ENCODE measurements at regions not wholly inside any gene's neighbourhood (a gene's known extent, or its start where the extent isn't known, plus 50 kb on each side); places are given as distances from the start of the nearest gene placed in this dataset.

DNA sequence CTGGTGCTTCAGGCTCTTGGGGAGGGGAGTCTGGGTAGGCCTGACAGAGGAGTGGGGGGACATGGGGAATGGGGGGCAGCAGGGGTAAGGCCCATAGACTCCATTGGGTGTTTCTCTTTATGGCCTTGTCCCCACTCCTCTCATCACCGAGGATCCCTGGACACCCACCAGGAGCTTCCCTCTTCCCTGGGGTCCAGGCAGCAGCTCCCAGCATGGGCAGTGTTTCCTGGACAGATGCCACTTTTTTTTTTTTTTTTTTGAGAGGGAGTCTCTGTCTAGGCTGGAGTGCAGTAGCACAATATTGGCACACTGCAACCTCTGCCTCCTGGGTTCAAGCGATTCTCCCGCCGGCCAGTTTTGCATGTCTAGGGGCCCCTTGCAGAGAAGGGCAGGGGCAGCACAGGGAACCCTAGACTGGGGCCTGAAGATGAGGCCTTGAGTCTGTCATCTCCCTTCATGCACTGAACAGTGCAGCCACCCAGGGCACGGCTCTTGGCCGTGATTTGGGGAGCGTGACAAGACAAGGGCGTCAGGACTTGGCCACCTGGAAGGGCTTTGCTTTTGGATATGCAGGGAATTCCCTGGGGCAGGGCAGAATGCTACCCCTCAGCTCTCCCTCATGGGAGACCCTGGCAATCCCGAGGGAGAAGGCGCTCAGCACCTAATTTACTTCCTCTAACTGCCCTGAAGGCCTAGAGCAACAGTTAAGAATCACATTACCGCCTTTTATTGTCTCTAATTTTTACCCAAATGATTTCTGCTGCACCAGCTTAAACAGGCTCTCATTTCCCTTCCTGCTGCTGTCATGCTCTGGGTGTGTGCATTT is 213.9 kb upstream of the ZNF536 start:
- TF ChIP-seq POLR2AphosphoS5 (IDR thresholded peaks at IDR 0.05) (no peak), EP300 (IDR thresholded peaks at IDR 0.05) (no peak), POLR2A (IDR thresholded peaks at IDR 0.05) (no peak)
- TF ChIP-seq, protein P1, sequence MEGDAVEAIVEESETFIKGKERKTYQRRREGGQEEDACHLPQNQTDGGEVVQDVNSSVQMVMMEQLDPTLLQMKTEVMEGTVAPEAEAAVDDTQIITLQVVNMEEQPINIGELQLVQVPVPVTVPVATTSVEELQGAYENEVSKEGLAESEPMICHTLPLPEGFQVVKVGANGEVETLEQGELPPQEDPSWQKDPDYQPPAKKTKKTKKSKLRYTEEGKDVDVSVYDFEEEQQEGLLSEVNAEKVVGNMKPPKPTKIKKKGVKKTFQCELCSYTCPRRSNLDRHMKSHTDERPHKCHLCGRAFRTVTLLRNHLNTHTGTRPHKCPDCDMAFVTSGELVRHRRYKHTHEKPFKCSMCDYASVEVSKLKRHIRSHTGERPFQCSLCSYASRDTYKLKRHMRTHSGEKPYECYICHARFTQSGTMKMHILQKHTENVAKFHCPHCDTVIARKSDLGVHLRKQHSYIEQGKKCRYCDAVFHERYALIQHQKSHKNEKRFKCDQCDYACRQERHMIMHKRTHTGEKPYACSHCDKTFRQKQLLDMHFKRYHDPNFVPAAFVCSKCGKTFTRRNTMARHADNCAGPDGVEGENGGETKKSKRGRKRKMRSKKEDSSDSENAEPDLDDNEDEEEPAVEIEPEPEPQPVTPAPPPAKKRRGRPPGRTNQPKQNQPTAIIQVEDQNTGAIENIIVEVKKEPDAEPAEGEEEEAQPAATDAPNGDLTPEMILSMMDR (IDR thresholded peaks at IDR 0.05) = no peak

DNA sequence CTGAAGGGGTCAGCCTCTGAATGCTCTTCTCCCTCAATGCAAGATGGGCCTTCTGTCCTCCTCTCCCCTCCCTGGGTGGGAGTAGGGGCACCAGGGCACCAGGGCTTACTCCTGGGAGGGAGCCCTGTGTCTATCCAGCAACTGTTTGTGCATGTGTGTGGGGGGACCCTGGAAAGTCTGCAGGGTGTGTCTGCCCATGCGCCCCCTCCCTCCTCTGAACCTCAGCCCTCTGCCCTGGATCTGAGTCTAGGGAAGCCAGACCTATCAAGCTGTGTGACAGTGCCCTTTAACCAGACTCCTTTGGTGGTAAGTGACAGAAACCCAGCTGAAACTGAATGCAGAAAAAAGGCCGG is 213.3 kb upstream of the ZNF536 start:
- Histone ChIP-seq H3K4me1 (no peaks in the 10 kb centered on the region), H3K27ac (no peak overlapping the region), H3K4me3 (no peak overlapping the region), H3K9me3 (no peaks in the 10 kb centered on the region), H3K27me3 (no peaks in the 10 kb centered on the region), H3K36me3 (no peaks in the 10 kb centered on the region)
- TF ChIP-seq POLR2A (IDR thresholded peaks at IDR 0.05) (no peak), POLR2AphosphoS5 (IDR thresholded peaks at IDR 0.05) (no peak)
- TF ChIP-seq, protein P1 (IDR thresholded peaks at IDR 0.05) = no peak
- ATAC-seq (ENCODE audit: low FRiP score in 2 of 2) = no peak
- DNase-seq = no peak
- WGBS, 2 donors = 91 to 100% methylated on average over 1 to 2 of the region's 2 CpGs

More for the DNA sequence above, 213.9 kb upstream of the ZNF536 start:
- WGBS, 2 donors = 83 to 89% methylated on average over 11 of the region's 11 CpGs
- Histone ChIP-seq H3K36me3 (no peaks in the 10 kb centered on the region), H3K27me3 (no peaks in the 10 kb centered on the region), H3K4me1 (no peaks in the 10 kb centered on the region), H3K4me3 (no peak overlapping the region), H3K9me3 (no peaks in the 10 kb centered on the region), H3K27ac (no peak overlapping the region)
- no peak for DNase-seq
- ATAC-seq (ENCODE audit: low FRiP score in 2 of 2) = no peak

DNA sequence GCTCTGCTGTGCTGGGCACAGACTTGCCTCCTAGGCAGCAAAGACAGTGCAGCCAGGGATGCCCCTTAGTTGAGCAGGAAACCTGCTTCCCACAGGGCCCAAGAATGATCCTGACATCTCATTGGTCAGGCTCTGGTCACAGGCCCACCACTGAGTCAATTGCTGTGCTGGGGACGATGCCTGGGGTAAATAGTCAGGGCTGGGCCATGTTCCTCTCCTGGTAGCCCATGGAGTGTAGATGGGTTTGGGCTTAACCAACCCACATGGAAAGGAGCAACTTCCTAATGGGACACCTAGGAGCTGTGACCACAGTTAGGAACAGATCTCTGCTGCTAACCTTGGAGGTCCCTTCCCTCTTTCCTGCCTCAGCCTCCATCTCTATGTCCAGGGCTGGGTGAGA is 212.5 kb upstream of the ZNF536 start:
- Histone ChIP-seq H3K9me3 (no peaks in the 10 kb centered on the region), H3K36me3 (no peaks in the 10 kb centered on the region), H3K27me3 (no peaks in the 10 kb centered on the region), H3K4me3 (no peak overlapping the region), H3K4me1 (no peaks in the 10 kb centered on the region), H3K27ac (no peak overlapping the region)
- DNase-seq (no peak), ATAC-seq (ENCODE audit: low FRiP score in 2 of 2) (no peak)
- 60 to 78% methylated on average over 1 of the region's 1 CpG for WGBS, 2 donors
- TF ChIP-seq POLR2AphosphoS5 (IDR thresholded peaks at IDR 0.05) (no peak), EP300 (IDR thresholded peaks at IDR 0.05) (no peak), POLR2A (IDR thresholded peaks at IDR 0.05) (no peak)
- TF ChIP-seq, protein P1 (IDR thresholded peaks at IDR 0.05) = no peak

GRCh38 chr19:30160426-30160825 is 211.8 kb upstream of the ZNF536 start:
- DNase-seq (no peak), ATAC-seq (ENCODE audit: low FRiP score in 2 of 2) (no peak)
- H3K9me3 ChIP-seq = no peaks in the 10 kb centered on the region
- no peaks in the 10 kb centered on the region for H3K36me3 ChIP-seq
- no peaks in the 10 kb centered on the region for H3K27me3 ChIP-seq
- TF ChIP-seq, protein P1 (IDR thresholded peaks at IDR 0.05) = no peak
- TF ChIP-seq POLR2A (IDR thresholded peaks at IDR 0.05) = no peak
- TF ChIP-seq EP300 (IDR thresholded peaks at IDR 0.05) = no peak
- no peak for TF ChIP-seq POLR2AphosphoS5 (IDR thresholded peaks at IDR 0.05)
- WGBS, 2 donors = 71 to 75% methylated on average over 9 of the region's 9 CpGs
- no peaks in the 10 kb centered on the region for H3K4me1 ChIP-seq
- H3K27ac ChIP-seq = no peak overlapping the region
- H3K4me3 ChIP-seq = no peak overlapping the region

Data from upper lobe of left lung (tissue), 6 donors.